HepG2 (cell line): ENCODE measurements at regions not wholly inside any gene's neighbourhood (a gene's known extent, or its start where the extent isn't known, plus 50 kb on each side); places are given as distances from the start of the nearest gene placed in this dataset.

ENCODE experiments used
- BHLHE40 ChIP-seq: IDR thresholded peaks from 2 replicates; pipeline ENCODE4 v1.6.1; 2011; ENCODE audit warnings: low read length, improper control_type of control experiment
- CTCF ChIP-seq: sonication (generic); formaldehyde crosslinking; IDR thresholded peaks from 2 replicates; pipeline ENCODE4 v1.5.0; 2020; ENCODE audit warnings: mild to moderate bottlenecking, missing genetic modification reagents, moderate library complexity
- POLR2A ChIP-seq, 2 experiments: IDR thresholded peaks; 2 replicates each; pipeline ENCODE4 v1.6.1; 2011; ENCODE audit warnings: low read depth in 2 of 2, low read length in 2 of 2, mild to moderate bottlenecking in 1 of 2, moderate library complexity in 1 of 2; ENCODE audit not compliant: insufficient read depth in 1 of 2
- POLR2AphosphoS2 ChIP-seq: IDR thresholded peaks from 2 replicates; pipeline ENCODE4 v1.6.1; 2011; ENCODE audit warnings: low read depth, low read length, improper control_type of control experiment
- TCF12 ChIP-seq, 2 experiments: fragments of 450-650 bp in 1 of 2; sonication (generic) in 1 of 2; formaldehyde crosslinking in 1 of 2; IDR thresholded peaks; 2 replicates each; pipeline versions ENCODE4 v1.6.1 to v1.8.0; 2017 to 2022; ENCODE audit warnings: antibody characterized with exemption in 1 of 2, mild to moderate bottlenecking in 1 of 2, missing genetic modification reagents in 1 of 2, moderate library complexity in 1 of 2
- ZBTB26 ChIP-seq: IDR thresholded peaks from 2 replicates; pipeline ENCODE4 v1.6.1; 2016; ENCODE audit warnings: missing compliant biosample characterization, missing genetic modification reagents, borderline replicate concordance
- ZNF430 ChIP-seq: sonication (generic); formaldehyde crosslinking; IDR thresholded peaks from 2 replicates; pipeline ENCODE4 v1.9.0; 2021; ENCODE audit warnings: mild to moderate bottlenecking, missing genetic modification reagents

- TF ChIP-seq ZNF430 (CRISPR knock-in tag) (no peak), CTCF (CRISPR knock-in tag) (no peak), POLR2AphosphoS2 (no peak), BHLHE40 (no peak), TCF12 (IDR thresholded peaks at IDR 0.05) (no peak), TCF12 (CRISPR knock-in tag; IDR thresholded peaks at IDR 0.05) (no peak), ZBTB26 (no peak), POLR2A (IDR thresholded peaks at IDR 0.05; ENCODE audit: insufficient read depth in 1 of 2, low read depth in 2 of 2, low read length in 2 of 2) (no peak)
These were observed 400.2 kb downstream of the MID1IP1 start for GRCh38 chrX:39201305-39201990.
